Liver (tissue), 8 donors: ENCODE measurements at regions not wholly inside any gene's neighbourhood (a gene's known extent, or its start where the extent isn't known, plus 50 kb on each side); places are given as distances from the start of the nearest gene placed in this dataset.

Source experiments
- DNase-seq: peaks from one replicate; pipeline ENCODE4 v3.0.0-alpha.2; 2017; ENCODE audit warnings: low spot score
- H3K27ac ChIP-seq, 2 donors: one replicate each; pipeline ENCODE4 v1.7.0; 2013; ENCODE audit warnings: inconsistent platforms in 2 of 2, low read length in 2 of 2, control low read depth in 1 of 2, low read depth in 1 of 2, mild to moderate bottlenecking in 1 of 2
- H3K27me3 ChIP-seq, 4 donors: one replicate each; pipeline versions ENCODE4 v1.6.1 to v1.7.0; 2013; ENCODE audit warnings: low read length in 3 of 4, inconsistent platforms in 1 of 4, mild to moderate bottlenecking in 1 of 4, moderate library complexity in 1 of 4; ENCODE audit not compliant: control insufficient read depth in 4 of 4, insufficient read depth in 4 of 4
- H3K36me3 ChIP-seq, 4 donors: one replicate each; pipeline versions ENCODE4 v1.6.1 to v1.7.0; 2013; ENCODE audit warnings: low read length in 3 of 4, mild to moderate bottlenecking in 3 of 4, low read depth in 1 of 4, moderate library complexity in 1 of 4; ENCODE audit not compliant: control insufficient read depth in 4 of 4, insufficient read depth in 3 of 4
- H3K4me1 ChIP-seq, 4 donors: one replicate each; pipeline versions ENCODE4 v1.6.1 to v1.7.0; 2013; ENCODE audit warnings: low read length in 3 of 4, mild to moderate bottlenecking in 3 of 4, moderate library complexity in 1 of 4; ENCODE audit not compliant: control insufficient read depth in 4 of 4, insufficient read depth in 4 of 4
- H3K4me3 ChIP-seq, 3 donors: one replicate each; pipeline versions ENCODE4 v1.6.1 to v1.7.0; 2013; ENCODE audit warnings: low read length in 3 of 3, control low read depth in 1 of 3, low read depth in 1 of 3, mild to moderate bottlenecking in 1 of 3
- H3K9ac ChIP-seq, 2 donors: one replicate each; pipeline ENCODE4 v1.7.0; 2013; ENCODE audit warnings: low read length in 2 of 2, mild to moderate bottlenecking in 2 of 2, moderate library complexity in 2 of 2, control low read depth in 1 of 2, low read depth in 1 of 2
- H3K9me3 ChIP-seq, 4 donors: one replicate each; pipeline versions ENCODE4 v1.6.1 to v1.7.0; 2013; ENCODE audit warnings: low read length in 3 of 4; ENCODE audit not compliant: control insufficient read depth in 4 of 4
- ATF3 ChIP-seq: IDR thresholded peaks from 2 replicates; pipeline ENCODE4 v1.6.1; 2016; ENCODE audit warnings: antibody characterized with exemption
- EGR1 ChIP-seq, 2 donors: IDR thresholded peaks; 2 replicates each; pipeline ENCODE4 v1.6.1; 2016 to 2018; ENCODE audit warnings: antibody characterized with exemption in 2 of 2, low read depth in 2 of 2
- FOXA1 ChIP-seq: IDR thresholded peaks from 2 replicates; pipeline ENCODE4 v1.6.1; 2016; ENCODE audit warnings: antibody characterized with exemption
- FOXA2 ChIP-seq: IDR thresholded peaks from 2 replicates; pipeline ENCODE4 v1.6.1; 2016; ENCODE audit warnings: antibody characterized with exemption
- GABPA ChIP-seq, 2 donors: IDR thresholded peaks in 1 of 2; conservative IDR thresholded peaks in 1 of 2; 2 replicates each; pipeline ENCODE4 v1.6.1; 2016; ENCODE audit warnings: antibody characterized with exemption in 2 of 2, mild to moderate bottlenecking in 1 of 2, moderate library complexity in 1 of 2
- HNF4A ChIP-seq, 2 donors: conservative IDR thresholded peaks; 2 replicates each; pipeline ENCODE4 v1.6.1; 2016; ENCODE audit warnings: antibody characterized with exemption in 2 of 2, mild to moderate bottlenecking in 2 of 2
- HNF4G ChIP-seq: IDR thresholded peaks from 2 replicates; pipeline ENCODE4 v1.6.1; 2016; ENCODE audit warnings: antibody characterized with exemption
- JUND ChIP-seq, 2 donors: IDR thresholded peaks; 2 replicates each; pipeline ENCODE4 v1.6.1; 2016; ENCODE audit warnings: antibody characterized with exemption in 2 of 2
- NR2F2 ChIP-seq: IDR thresholded peaks from 2 replicates; pipeline ENCODE4 v1.6.1; 2016; ENCODE audit warnings: antibody characterized with exemption
- RAD21 ChIP-seq, 2 donors: IDR thresholded peaks; 2 replicates each; pipeline ENCODE4 v1.6.1; 2016; ENCODE audit warnings: antibody characterized with exemption in 2 of 2, mild to moderate bottlenecking in 2 of 2
- RXRA ChIP-seq, 2 donors: IDR thresholded peaks; 2 replicates each; pipeline ENCODE4 v1.6.1; 2017 to 2018; ENCODE audit warnings: antibody characterized with exemption in 2 of 2, mild to moderate bottlenecking in 1 of 2
- SP1 ChIP-seq: IDR thresholded peaks from 2 replicates; pipeline ENCODE4 v1.6.1; 2018; ENCODE audit warnings: antibody characterized with exemption, mild to moderate bottlenecking
- TAF1 ChIP-seq: conservative IDR thresholded peaks from 2 replicates; pipeline ENCODE4 v1.6.1; 2016; ENCODE audit warnings: antibody characterized with exemption, mild to moderate bottlenecking
- YY1 ChIP-seq: IDR thresholded peaks from 2 replicates; pipeline ENCODE4 v1.6.1; 2016; ENCODE audit warnings: antibody characterized with exemption, mild to moderate bottlenecking
- whole genome bisulfite sequencing: extraction: QIAGEN DNeasy Blood & Tissue Kit; methylation state at CpG from one replicate; pipeline ENCODE4 v1.1.7; 2013; 5-methylcytosine and 5-hydroxymethylcytosine counted together
- TF ChIP-seq, protein P1 (sequence below): IDR thresholded peaks from 2 replicates; pipeline ENCODE4 v1.6.1; 2016; ENCODE audit warnings: antibody characterized with exemption, mild to moderate bottlenecking
- TF ChIP-seq, protein P2 (sequence below): fragments of 150-350 bp; IDR thresholded peaks from 2 replicates; pipeline ENCODE4 v1.5.1; 2017; ENCODE audit warnings: improper control_type of control experiment, low read depth, low read length; ENCODE audit not compliant: missing input control
- TF ChIP-seq, protein P3 (sequence below): IDR thresholded peaks from 2 replicates; pipeline ENCODE4 v1.6.1; 2016; ENCODE audit warnings: antibody characterized with exemption
- TF ChIP-seq, protein P4 (sequence below): IDR thresholded peaks from 2 replicates; pipeline ENCODE4 v1.6.1; 2016; ENCODE audit warnings: antibody characterized with exemption
- donor health status: healthy.
- donor health status: healthy.
- donor health status: healthy.
- donor health status: healthy.
- donor health status: healthy.

- Histone ChIP-seq H3K27me3 (no peaks in the 10 kb centered on the region), H3K36me3 (no peaks in the 10 kb centered on the region), H3K27ac (no peak overlapping the region), H3K9me3 (no peaks in the 10 kb centered on the region), H3K4me3 (no peak overlapping the region), H3K9ac (no peak overlapping the region), H3K4me1 (no peaks in the 10 kb centered on the region)
- TF ChIP-seq JUND (IDR thresholded peaks at IDR 0.05) (no peak), HNF4G (no peak), NR2F2 (no peak), RAD21 (IDR thresholded peaks at IDR 0.05) (no peak), HNF4A (conservative IDR thresholded peaks at IDR 0.05) (no peak), ATF3 (no peak), YY1 (no peak), EGR1 (IDR thresholded peaks at IDR 0.05; ENCODE audit: low read depth in 2 of 2) (no peak), FOXA1 (no peak), TAF1 (no peak), SP1 (no peak), GABPA (IDR thresholded peaks at IDR 0.05 in 1 of 2, conservative IDR thresholded peaks at IDR 0.05 in 1 of 2) (no peak), FOXA2 (no peak), RXRA (IDR thresholded peaks at IDR 0.05) (no peak)
- TF ChIP-seq, protein P1, sequence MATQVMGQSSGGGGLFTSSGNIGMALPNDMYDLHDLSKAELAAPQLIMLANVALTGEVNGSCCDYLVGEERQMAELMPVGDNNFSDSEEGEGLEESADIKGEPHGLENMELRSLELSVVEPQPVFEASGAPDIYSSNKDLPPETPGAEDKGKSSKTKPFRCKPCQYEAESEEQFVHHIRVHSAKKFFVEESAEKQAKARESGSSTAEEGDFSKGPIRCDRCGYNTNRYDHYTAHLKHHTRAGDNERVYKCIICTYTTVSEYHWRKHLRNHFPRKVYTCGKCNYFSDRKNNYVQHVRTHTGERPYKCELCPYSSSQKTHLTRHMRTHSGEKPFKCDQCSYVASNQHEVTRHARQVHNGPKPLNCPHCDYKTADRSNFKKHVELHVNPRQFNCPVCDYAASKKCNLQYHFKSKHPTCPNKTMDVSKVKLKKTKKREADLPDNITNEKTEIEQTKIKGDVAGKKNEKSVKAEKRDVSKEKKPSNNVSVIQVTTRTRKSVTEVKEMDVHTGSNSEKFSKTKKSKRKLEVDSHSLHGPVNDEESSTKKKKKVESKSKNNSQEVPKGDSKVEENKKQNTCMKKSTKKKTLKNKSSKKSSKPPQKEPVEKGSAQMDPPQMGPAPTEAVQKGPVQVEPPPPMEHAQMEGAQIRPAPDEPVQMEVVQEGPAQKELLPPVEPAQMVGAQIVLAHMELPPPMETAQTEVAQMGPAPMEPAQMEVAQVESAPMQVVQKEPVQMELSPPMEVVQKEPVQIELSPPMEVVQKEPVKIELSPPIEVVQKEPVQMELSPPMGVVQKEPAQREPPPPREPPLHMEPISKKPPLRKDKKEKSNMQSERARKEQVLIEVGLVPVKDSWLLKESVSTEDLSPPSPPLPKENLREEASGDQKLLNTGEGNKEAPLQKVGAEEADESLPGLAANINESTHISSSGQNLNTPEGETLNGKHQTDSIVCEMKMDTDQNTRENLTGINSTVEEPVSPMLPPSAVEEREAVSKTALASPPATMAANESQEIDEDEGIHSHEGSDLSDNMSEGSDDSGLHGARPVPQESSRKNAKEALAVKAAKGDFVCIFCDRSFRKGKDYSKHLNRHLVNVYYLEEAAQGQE = no peak
- TF ChIP-seq, protein P2, sequence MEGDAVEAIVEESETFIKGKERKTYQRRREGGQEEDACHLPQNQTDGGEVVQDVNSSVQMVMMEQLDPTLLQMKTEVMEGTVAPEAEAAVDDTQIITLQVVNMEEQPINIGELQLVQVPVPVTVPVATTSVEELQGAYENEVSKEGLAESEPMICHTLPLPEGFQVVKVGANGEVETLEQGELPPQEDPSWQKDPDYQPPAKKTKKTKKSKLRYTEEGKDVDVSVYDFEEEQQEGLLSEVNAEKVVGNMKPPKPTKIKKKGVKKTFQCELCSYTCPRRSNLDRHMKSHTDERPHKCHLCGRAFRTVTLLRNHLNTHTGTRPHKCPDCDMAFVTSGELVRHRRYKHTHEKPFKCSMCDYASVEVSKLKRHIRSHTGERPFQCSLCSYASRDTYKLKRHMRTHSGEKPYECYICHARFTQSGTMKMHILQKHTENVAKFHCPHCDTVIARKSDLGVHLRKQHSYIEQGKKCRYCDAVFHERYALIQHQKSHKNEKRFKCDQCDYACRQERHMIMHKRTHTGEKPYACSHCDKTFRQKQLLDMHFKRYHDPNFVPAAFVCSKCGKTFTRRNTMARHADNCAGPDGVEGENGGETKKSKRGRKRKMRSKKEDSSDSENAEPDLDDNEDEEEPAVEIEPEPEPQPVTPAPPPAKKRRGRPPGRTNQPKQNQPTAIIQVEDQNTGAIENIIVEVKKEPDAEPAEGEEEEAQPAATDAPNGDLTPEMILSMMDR = no peak
- TF ChIP-seq, protein P3, sequence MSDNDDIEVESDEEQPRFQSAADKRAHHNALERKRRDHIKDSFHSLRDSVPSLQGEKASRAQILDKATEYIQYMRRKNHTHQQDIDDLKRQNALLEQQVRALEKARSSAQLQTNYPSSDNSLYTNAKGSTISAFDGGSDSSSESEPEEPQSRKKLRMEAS = no peak
- TF ChIP-seq, protein P4, sequence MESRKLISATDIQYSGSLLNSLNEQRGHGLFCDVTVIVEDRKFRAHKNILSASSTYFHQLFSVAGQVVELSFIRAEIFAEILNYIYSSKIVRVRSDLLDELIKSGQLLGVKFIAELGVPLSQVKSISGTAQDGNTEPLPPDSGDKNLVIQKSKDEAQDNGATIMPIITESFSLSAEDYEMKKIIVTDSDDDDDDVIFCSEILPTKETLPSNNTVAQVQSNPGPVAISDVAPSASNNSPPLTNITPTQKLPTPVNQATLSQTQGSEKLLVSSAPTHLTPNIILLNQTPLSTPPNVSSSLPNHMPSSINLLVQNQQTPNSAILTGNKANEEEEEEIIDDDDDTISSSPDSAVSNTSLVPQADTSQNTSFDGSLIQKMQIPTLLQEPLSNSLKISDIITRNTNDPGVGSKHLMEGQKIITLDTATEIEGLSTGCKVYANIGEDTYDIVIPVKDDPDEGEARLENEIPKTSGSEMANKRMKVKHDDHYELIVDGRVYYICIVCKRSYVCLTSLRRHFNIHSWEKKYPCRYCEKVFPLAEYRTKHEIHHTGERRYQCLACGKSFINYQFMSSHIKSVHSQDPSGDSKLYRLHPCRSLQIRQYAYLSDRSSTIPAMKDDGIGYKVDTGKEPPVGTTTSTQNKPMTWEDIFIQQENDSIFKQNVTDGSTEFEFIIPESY = no peak
- no peak for DNase-seq
- 46% methylated on average over 2 of the region's 2 CpGs for WGBS
These were observed 59.0 kb upstream of the SLIT2 start for GRCh38 chr4:20192736-20193135.
